PC-3 (cell line): ENCODE measurements at regions not wholly inside any gene's neighbourhood (a gene's known extent, or its start where the extent isn't known, plus 50 kb on each side); places are given as distances from the start of the nearest gene placed in this dataset.

Source experiments
- ATAC-seq: fragments of 200-7000 bp; cut with Tn5 transposase; 2 replicates; pipeline ENCODE4 v1.9.1; 2020; ENCODE audit warnings: mild to moderate bottlenecking, moderate library complexity
- BruUV-seq: library from RNA; stranded (reverse); fragments of 400-500 nt; replicated peaks from 2 replicates; lab custom pipeline; 2021; lab: Mats Ljungman, UMichigan
- CTCF ChIA-PET: fragments of 300-600 bp; sonication (Branson Sonifier 250); formaldehyde crosslinking; loops from one replicate; lab custom pipeline; 2022; ENCODE audit warnings: antibody characterized with exemption; lab: Charles Lee
- POLR2A ChIA-PET: fragments of 300-600 bp; sonication (Branson Sonifier 250); formaldehyde crosslinking; loops from one replicate; lab custom pipeline; 2022; ENCODE audit warnings: antibody characterized with exemption; ENCODE audit not compliant: unreplicated experiment; lab: Charles Lee
- DNase-seq: peaks from one replicate; pipeline ENCODE4 v3.0.0-alpha.2; 2015
- H2AFZ ChIP-seq: fragments of 300-600 bp; sonication (generic); 2 replicates; pipeline ENCODE4 v1.6.0; 2016; ENCODE audit warnings: antibody characterized with exemption, low read length
- H3F3A ChIP-seq: fragments of 300-600 bp; sonication (generic); one replicate; pipeline ENCODE4 v1.6.0; 2017; ENCODE audit warnings: antibody characterized with exemption, low read length, control low read depth, mild to moderate bottlenecking; ENCODE audit not compliant: unreplicated experiment
- H3K27ac ChIP-seq: fragments of 300-600 bp; sonication (generic); 2 replicates; pipeline ENCODE4 v1.5.1; 2016; ENCODE audit warnings: mild to moderate bottlenecking, low read length
- H3K27me3 ChIP-seq: fragments of 300-600 bp; sonication (generic); 2 replicates; pipeline ENCODE4 v1.6.1; 2016; ENCODE audit warnings: low read length, mixed read lengths
- H3K36me3 ChIP-seq: fragments of 300-600 bp; sonication (generic); 2 replicates; pipeline ENCODE4 v1.6.1; 2016; ENCODE audit warnings: low read depth, mixed run types, low read length, mixed read lengths
- H3K4me1 ChIP-seq: fragments of 300-600 bp; sonication (generic); 2 replicates; pipeline ENCODE4 v1.5.1; 2016; ENCODE audit warnings: low read length; ENCODE audit not compliant: insufficient read depth
- H3K4me2 ChIP-seq: fragments of 300-600 bp; sonication (generic); 2 replicates; pipeline ENCODE4 v1.6.0; 2016; ENCODE audit warnings: low read length
- H3K4me3 ChIP-seq: fragments of 300-600 bp; sonication (generic); 2 replicates; pipeline ENCODE4 v1.5.1; 2016; ENCODE audit warnings: mild to moderate bottlenecking, low read length, mixed read lengths
- H3K79me2 ChIP-seq: fragments of 300-600 bp; sonication (generic); 2 replicates; pipeline ENCODE4 v1.6.1; 2017; ENCODE audit warnings: low read length, mixed read lengths
- H3K9ac ChIP-seq: fragments of 300-600 bp; sonication (generic); 2 replicates; pipeline ENCODE4 v1.6.0; 2016; ENCODE audit warnings: mild to moderate bottlenecking, low read length
- H3K9me2 ChIP-seq: fragments of 300-600 bp; sonication (generic); replicated peaks from 2 replicates; pipeline ENCODE4 v1.6.1; 2016; ENCODE audit warnings: mixed run types, low read length, mixed read lengths
- H3K9me3 ChIP-seq: fragments of 300-600 bp; sonication (generic); 2 replicates; pipeline ENCODE4 v1.6.1; 2016; ENCODE audit warnings: low read length, mixed read lengths
- H4K20me1 ChIP-seq: fragments of 300-600 bp; sonication (generic); 2 replicates; pipeline ENCODE4 v1.6.1; 2016; ENCODE audit warnings: low read length, mixed read lengths
- EZH2 ChIP-seq: fragments of 300-600 bp; sonication (generic); IDR thresholded peaks from one replicate; pipeline ENCODE4 v1.6.1; 2017; ENCODE audit warnings: antibody characterized with exemption, mild to moderate bottlenecking, low read length; ENCODE audit not compliant: unreplicated experiment
- EZH2phosphoT487 ChIP-seq: fragments of 300-600 bp; sonication (generic); IDR thresholded peaks from 2 replicates; pipeline ENCODE4 v1.6.1; 2018; ENCODE audit warnings: mild to moderate bottlenecking, antibody characterized with exemption, low read length, borderline replicate concordance
- intact Hi-C: fragments of 100-400 bp; cut with micrococcal nuclease; formaldehyde crosslinking; loops from 2 replicates; pipeline ENCODE4 v1.9.0; 2023
- TF ChIP-seq, protein P1 (sequence below): fragments of 300-600 bp; sonication (generic); conservative IDR thresholded peaks from 2 replicates; pipeline ENCODE4 v1.5.1; 2017; ENCODE audit warnings: antibody characterized with exemption, low read depth, mild to moderate bottlenecking, low read length

DNA sequence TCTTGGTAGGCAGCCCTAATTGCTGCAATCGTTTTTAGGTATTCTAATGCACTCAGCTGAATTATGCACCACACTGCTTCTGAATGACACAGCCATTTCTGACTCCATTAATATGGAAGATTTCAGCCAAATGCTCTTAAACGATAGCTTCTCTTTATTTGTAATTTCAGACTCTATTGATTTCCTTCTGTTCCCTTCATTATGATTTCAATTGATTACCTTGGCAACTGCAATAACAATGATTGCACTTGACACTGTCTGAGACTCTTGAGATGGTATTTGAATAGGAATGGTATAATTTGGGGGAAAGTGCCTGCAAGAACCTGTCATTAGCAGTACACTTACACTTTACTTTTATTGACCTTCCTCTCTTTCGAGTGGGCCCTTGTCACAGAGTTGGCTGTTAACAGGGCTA, 296.1 kb upstream of the DMAC1 start:
- H3K9me3 ChIP-seq: no peaks in the 10 kb centered on the region
- no peak overlapping the region for H3K27ac ChIP-seq
- H4K20me1 ChIP-seq: no peaks in the 10 kb centered on the region
- TF ChIP-seq EZH2 (no peak), EZH2phosphoT487 (no peak)
- TF ChIP-seq, protein P1, sequence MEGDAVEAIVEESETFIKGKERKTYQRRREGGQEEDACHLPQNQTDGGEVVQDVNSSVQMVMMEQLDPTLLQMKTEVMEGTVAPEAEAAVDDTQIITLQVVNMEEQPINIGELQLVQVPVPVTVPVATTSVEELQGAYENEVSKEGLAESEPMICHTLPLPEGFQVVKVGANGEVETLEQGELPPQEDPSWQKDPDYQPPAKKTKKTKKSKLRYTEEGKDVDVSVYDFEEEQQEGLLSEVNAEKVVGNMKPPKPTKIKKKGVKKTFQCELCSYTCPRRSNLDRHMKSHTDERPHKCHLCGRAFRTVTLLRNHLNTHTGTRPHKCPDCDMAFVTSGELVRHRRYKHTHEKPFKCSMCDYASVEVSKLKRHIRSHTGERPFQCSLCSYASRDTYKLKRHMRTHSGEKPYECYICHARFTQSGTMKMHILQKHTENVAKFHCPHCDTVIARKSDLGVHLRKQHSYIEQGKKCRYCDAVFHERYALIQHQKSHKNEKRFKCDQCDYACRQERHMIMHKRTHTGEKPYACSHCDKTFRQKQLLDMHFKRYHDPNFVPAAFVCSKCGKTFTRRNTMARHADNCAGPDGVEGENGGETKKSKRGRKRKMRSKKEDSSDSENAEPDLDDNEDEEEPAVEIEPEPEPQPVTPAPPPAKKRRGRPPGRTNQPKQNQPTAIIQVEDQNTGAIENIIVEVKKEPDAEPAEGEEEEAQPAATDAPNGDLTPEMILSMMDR: no peak
- no peaks in the 10 kb centered on the region for H3K9me2 ChIP-seq
- H3K4me2 ChIP-seq: no peak overlapping the region
- no peaks in the 10 kb centered on the region for H3K79me2 ChIP-seq
- H3F3A ChIP-seq: no peaks in the 10 kb centered on the region
- intact Hi-C loops: no loop called here
- CTCF ChIA-PET: no interaction called here
- ATAC-seq (no peak), DNase-seq (no peak)
- H3K4me1 ChIP-seq: no peaks in the 10 kb centered on the region
- BruUV-seq: no TSS peak
- no peak overlapping the region for H3K9ac ChIP-seq
- H2AFZ ChIP-seq: no peak overlapping the region
- H3K4me3 ChIP-seq: no peak overlapping the region
- no peaks in the 10 kb centered on the region for H3K27me3 ChIP-seq
- POLR2A ChIA-PET: no interaction called here
- H3K36me3 ChIP-seq: no peaks in the 10 kb centered on the region

DNA sequence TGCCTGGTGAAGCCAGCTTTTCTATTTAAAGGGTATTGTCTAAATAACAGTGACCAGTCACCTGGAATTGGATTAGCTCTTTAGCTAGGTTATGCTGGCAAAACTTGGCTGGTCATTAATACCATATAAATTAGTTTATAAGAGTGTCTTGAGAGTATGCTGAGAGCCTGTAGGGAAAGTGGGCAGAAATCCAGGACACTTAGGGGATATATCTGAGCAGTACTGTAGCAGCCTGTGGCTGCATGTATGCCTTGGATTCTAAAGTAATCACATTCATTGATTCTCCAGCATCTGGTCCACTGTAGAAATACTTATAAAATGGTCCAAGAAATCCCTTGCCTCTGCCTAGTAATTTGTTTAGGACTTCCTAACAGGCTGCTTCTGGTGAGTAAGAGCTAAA, 288.9 kb upstream of the DMAC1 start:
- BruUV-seq: no TSS peak
- no peak for ATAC-seq

DNA sequence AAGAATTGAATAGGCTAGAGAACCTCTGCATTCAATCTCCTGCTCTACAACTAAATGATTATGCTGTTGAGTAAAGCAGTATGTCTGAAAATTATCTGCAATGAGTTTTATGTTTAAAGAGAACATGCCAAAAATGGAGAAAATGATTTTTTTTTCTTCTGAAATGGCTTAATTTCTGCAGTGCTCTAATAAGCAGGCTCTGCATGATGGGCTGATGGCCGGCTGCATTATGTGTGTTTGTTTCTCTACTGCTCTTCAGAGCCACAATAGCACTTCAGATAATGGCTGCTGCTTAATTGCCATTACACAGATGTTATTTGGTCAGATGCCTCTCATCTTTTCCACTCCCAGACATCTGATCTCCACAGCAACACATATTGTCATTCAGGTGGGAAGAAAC, 286.4 kb upstream of the DMAC1 start:
- H3F3A ChIP-seq: no peaks in the 10 kb centered on the region
- no peak for DNase-seq
- H3K4me2 ChIP-seq: no peak overlapping the region
- no peak overlapping the region for H3K4me3 ChIP-seq
- no peaks in the 10 kb centered on the region for H3K36me3 ChIP-seq
- no peaks in the 10 kb centered on the region for H3K9me2 ChIP-seq
- ChIA-PET POLR2A (no interaction called here), CTCF (no interaction called here)
- H3K79me2 ChIP-seq: no peaks in the 10 kb centered on the region
- TF ChIP-seq, protein P1: no peak
- TF ChIP-seq EZH2 (no peak), EZH2phosphoT487 (no peak)
- H3K9ac ChIP-seq: no peak overlapping the region
- no peaks in the 10 kb centered on the region for H3K27me3 ChIP-seq
- no peaks in the 10 kb centered on the region for H3K9me3 ChIP-seq
- no peak overlapping the region for H2AFZ ChIP-seq
- intact Hi-C loops: no loop called here
- no peaks in the 10 kb centered on the region for H4K20me1 ChIP-seq
- ATAC-seq: no peak
- BruUV-seq: no TSS peak
- H3K27ac ChIP-seq: no peak overlapping the region
- H3K4me1 ChIP-seq: no peaks in the 10 kb centered on the region

More for the DNA sequence above, 288.9 kb upstream of the DMAC1 start:
- Histone ChIP-seq H3K9ac (no peak overlapping the region), H3F3A (no peaks in the 10 kb centered on the region), H2AFZ (no peak overlapping the region), H3K4me1 (no peaks in the 10 kb centered on the region), H3K4me2 (no peak overlapping the region), H4K20me1 (no peaks in the 10 kb centered on the region), H3K79me2 (no peaks in the 10 kb centered on the region), H3K36me3 (no peaks in the 10 kb centered on the region), H3K27ac (no peak overlapping the region), H3K4me3 (no peak overlapping the region), H3K27me3 (no peaks in the 10 kb centered on the region), H3K9me3 (no peaks in the 10 kb centered on the region), H3K9me2 (no peaks in the 10 kb centered on the region)
- DNase-seq: no peak
- ChIA-PET POLR2A (no interaction called here), CTCF (no interaction called here)
- no peak for TF ChIP-seq EZH2
- intact Hi-C loops: no loop called here
